T-helper 1 cell (primary cell): ENCODE measurements at regions not wholly inside any gene's neighbourhood (a gene's known extent, or its start where the extent isn't known, plus 50 kb on each side); places are given as distances from the start of the nearest gene placed in this dataset.
A peak's percentile ranks its signal among the peaks of the same experiment; 100 is the strongest.
"Not testable (repeated sequence)": the region's sequence is repeated elsewhere in the genome, so short reads cannot be mapped to it uniquely, and the experiment has no call there.

Experiments used
- DNase-seq, 5 donors: peaks; one replicate each; pipeline ENCODE4 v3.0.0-alpha.2; 2012 to 2020

- DNase-seq: not testable (repeated sequence)
Measured at GRCh38 chr7:131933219-131933618, 376.8 kb upstream of the PODXL start.

- DNase-seq: no peak
Measured at GRCh38 chr7:131932271-131932670, 375.8 kb upstream of the PODXL start.

- no peak for DNase-seq
Measured at GRCh38 chr7:131931370-131931769, 374.9 kb upstream of the PODXL start.

- no peak for DNase-seq
Measured at GRCh38 chr7:131929632-131930031, 373.2 kb upstream of the PODXL start.

- DNase-seq: no peak
Measured at GRCh38 chr7:131927770-131928423, 371.5 kb upstream of the PODXL start.

- DNase-seq: no peak
Measured at GRCh38 chr7:131925636-131926035, 369.2 kb upstream of the PODXL start.

GRCh38 chr7:131924857-131925256 lies 368.4 kb upstream of the PODXL start:
- no peak for DNase-seq

GRCh38 chr7:131922948-131923347 lies 366.5 kb upstream of the PODXL start:
- DNase-seq: not testable (repeated sequence)

- DNase-seq: no peak
Measured at GRCh38 chr7:131921016-131921415, 364.6 kb upstream of the PODXL start.

GRCh38 chr7:131919920-131920709 lies 363.7 kb upstream of the PODXL start:
- DNase-seq: no peak

GRCh38 chr7:131911112-131911511 lies 354.7 kb upstream of the PODXL start:
- no peak for DNase-seq

GRCh38 chr7:131909151-131909768 lies 352.8 kb upstream of the PODXL start:
- no peak for DNase-seq

- no peak for DNase-seq
Measured at GRCh38 chr7:131908714-131909113, 352.3 kb upstream of the PODXL start.

- no peak for DNase-seq
Measured at GRCh38 chr7:131905471-131905973, 349.1 kb upstream of the PODXL start.

GRCh38 chr7:131904760-131905327 lies 348.4 kb upstream of the PODXL start:
- no peak for DNase-seq

GRCh38 chr7:131903315-131903714 lies 346.9 kb upstream of the PODXL start:
- no peak for DNase-seq

GRCh38 chr7:131900785-131901287 lies 344.4 kb upstream of the PODXL start:
- DNase-seq: no peak

- no peak for DNase-seq
Measured at GRCh38 chr7:131899271-131900030, 343.0 kb upstream of the PODXL start.

- DNase-seq: peak in 1 of 5 donors; percentile 21
Measured at GRCh38 chr7:131898418-131898817, 342.0 kb upstream of the PODXL start.

- DNase-seq: no peak
Measured at GRCh38 chr7:131897790-131898165, 341.4 kb upstream of the PODXL start.

- DNase-seq: no peak
Measured at GRCh38 chr7:131897016-131897789, 340.8 kb upstream of the PODXL start.
